ENCODE measurements at regions not wholly inside any gene's neighbourhood (a gene's known extent, or its start where the extent isn't known, plus 50 kb on each side); places are given as distances from the start of the nearest gene placed in this dataset.
"Not testable (repeated sequence)": the region's sequence is repeated elsewhere in the genome, so short reads cannot be mapped to it uniquely, and the experiment has no call there.

DNA sequence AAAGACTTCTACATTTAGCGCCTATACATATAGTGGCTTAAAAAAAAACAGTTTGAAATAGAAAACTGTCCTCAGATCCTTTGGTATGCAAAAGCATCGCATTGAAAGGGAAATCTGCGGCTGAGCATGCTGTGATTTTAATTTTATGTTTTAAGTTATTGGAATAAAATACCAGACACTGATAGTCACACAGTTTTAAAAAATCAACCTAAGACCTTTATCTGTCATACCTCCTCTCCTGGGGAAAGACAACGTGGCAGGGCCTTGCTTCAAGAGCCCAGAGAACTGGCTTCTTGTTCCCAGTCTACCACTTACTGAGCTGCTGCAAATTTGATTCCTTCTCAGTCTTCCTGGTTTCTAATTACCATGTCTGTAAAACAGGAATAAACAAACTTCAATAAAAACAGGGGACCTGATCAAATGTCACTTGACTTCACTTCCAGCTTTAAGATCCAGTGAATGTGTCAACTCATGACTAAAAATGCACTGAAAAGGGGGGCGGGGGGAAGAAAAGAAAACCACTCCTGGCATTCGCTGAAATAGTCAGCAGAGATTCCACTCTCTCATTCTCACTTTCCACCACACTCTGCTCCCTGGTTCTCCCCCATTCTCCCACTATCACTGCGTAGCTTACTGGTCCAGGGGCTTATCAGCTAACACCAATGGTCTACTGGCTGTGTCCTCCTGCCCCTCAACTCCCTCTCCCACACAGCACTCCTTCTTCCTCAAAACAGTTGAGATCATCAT is 494.7 kb upstream of the MARCKS start:
- DNase-seq = no peak

DNA sequence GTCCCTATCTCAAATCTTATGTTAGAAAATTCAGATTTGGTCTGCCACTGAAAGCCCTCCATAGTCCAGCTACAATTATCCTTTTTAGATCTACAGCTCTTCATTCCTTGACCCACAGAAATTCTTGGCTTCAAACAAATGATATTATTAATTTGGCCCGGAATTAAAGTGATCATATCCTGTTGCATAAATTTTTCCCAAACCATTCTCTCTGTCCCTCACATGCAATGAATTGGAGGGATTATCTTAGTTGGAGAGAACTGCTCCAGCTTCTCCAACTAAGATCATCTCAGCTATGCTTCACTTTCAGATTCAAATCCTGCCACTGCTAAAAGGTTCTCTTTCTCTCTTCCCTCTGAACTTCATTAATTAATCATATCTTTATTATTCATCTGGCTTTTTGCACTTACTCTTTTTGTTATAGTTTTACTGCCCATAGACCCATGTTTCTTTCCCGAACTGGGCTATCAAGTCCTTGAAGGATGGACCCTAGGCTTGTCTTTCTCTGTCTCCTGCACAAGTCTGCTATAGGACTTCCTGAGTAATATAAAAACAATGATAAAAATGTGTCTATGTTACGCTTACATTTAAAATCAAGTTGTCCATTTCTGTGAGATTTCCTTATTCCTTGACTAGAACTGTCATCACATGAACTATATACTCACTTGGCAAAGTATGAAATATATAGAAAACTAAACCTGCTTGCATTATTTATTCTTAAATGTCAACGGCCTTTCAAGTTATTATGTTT is 493.9 kb upstream of the MARCKS start:
- no peak for DNase-seq

DNA sequence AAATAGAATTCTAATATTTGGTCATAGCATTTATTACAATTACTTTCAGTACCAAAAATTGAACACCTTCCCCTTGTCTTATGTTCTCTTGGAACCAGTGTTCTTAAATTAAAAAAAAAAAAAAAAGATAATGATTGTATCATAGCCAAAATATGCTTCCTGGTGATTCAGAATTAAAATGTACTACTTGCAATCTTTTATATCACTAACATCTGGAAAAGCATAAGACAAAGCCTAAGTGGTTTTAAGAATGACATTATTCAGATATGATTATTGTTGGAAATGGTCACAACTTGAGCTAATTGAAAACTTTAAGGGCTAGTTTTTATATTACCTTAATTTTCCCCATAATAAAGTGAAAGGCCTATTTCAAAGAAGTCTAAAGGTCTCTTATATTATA is 493.3 kb upstream of the MARCKS start:
- DNase-seq = no peak

DNA sequence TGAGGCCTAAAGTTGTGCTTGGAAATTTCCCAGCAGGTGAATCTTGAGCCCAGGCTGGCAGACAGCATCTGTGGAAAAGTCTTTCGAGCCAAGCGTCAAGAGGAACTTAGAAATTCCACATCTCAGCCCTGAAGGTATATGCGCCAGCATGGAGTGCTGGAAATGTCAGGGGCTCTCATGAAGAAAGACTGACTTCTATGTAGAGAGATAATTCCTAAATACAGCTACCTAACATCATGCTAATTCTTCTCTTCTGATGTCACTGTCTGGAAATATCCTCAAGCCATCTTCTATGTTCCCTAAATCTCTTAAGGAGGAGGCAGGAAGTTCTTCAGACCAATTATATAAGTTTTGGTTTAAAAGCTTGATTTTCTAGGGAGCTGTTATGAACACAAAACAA is 492.4 kb upstream of the MARCKS start:
- DNase-seq = no peak

DNA sequence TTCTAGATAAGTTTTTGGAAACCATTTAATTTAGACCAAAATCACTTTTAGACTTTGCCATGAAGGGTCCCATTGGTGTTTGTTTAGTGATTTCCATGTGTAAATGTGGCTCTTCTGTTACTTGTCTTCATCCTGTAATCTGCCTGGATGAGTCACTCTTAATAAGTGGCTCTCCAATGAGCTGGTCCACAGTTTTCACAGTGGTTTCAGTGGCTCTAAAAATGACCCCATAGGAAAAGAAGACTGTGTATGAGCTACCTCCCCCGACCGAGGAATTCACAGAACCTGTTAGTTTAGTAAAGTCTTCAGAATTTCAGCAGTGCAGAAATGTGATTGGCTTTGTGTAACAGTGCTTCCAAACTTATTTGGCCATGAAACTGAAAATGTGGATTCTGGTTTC is 492.0 kb upstream of the MARCKS start:
- DNase-seq = no peak

DNA sequence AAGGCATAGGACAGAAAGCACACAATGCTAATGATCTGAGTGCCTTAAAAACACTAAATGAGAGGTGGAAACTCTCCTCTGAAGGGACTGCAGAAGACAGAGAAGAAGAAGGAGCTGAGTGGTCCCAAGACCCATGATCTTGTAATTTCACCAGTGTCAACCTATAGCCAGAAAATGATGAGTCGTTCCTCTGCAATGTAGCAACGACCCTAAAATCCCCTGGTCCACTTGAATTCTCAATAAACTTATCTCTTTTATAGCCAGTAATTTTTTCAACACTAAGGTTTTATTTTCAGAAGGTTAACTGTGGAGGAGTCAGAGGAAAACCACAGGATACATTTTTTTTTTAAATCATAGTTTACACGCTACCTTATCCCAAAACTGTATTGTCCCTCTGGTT is 490.6 kb upstream of the MARCKS start:
- DNase-seq = no peak

DNA sequence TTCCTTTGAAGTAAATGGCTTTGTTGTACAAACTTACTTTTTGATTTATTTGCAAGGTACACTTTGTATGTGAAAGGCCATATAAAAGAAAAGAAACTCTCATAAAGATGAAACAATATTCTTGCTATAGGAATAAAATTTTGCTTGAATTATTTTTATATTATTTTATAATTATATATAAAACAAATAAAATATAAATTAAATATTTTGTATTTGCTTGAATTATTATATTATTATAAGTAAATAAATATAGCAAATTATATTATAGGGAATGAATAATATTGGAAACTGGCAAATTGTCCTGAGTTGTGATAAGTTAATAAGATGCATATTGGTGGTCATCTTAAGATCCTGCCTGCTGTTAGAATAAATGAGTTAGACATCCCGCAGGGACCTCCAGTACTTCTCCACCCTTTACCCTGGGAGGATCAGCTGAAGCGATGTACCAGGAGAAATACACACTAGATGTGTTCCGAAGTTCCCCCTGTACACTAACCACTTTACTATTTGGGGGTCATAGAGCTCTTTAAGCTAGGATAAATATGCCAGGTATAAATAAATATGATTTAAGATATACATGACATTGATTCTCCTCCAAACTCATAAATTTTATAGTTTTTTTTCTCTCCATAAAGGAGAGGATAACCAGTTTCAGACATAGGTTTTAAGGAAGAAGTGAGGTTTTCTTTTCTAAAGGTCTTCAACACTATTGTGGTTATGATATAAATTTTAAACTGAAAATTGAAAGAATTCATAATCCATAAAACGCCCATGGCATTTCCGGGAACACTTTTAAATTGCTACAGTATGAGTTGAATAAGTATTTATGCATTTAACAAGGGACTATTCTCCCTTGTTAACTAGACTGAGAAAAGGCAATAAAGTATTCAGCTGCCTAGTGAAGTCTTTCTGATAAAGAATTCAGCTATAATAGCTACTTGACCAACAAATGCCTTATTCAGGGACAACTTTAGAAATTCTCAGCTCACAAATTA is 486.3 kb upstream of the MARCKS start:
- DNase-seq = no peak

DNA sequence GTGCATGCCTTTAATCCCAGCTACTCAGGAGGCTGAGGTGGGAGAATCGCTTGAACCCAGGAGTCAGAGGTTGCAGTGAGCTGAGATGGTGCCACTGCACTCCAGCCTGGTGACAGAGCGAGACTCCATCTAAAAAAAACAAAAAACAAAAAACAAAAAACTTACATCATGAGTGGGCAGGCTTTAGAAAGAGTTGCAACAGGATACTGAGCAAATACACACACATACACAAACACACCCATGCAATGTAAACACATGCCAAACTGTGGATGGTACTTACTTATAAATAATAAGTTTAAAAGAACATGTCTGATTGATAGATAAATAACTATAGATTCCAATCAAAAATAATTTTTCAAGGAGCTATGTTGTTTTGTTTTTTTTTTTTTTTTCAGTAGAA is 481.7 kb upstream of the MARCKS start:
- DNase-seq = not testable (repeated sequence)

DNA sequence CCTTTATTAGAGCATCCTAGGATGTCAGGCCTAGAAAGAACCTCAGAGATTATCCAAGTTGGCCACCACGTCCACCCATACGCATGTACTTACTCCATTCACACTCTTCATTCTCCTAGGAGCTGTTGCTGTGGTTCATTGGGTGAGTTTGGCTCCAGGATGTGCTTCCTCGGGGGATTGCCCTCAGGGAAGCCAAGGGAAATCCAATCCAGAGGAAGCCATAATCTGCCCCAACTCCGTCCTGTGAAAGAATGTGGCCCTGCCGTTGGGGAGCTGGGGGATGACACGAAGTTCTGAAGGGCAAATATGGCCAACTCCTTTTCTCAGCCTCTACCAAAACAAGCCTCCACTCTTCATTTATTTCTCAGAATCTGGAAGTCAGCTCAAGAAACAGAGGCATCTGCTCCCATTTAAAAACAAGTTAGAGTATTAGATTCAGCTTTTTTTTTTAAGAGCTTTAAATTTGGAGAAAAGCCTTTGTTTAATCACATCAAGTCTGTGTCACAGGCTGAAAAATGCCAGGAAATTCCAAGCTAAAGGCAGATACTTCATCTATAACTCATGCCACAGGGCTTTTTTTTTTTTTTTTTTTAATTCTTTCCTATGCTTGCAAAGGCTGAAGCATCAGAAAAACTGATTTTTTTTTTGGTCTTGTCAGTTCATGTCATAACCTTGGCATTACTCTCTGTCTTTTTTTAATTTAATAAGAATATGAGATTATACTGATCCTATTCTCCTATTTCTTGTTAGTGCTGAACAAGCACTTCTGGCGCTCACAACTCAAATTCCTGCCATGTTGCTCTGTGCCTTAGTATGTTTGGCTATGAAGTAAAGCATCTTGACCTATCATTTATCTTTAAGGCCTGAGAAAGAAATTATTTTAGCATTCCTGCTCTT is 480.9 kb upstream of the MARCKS start:
- no peak for DNase-seq

DNA sequence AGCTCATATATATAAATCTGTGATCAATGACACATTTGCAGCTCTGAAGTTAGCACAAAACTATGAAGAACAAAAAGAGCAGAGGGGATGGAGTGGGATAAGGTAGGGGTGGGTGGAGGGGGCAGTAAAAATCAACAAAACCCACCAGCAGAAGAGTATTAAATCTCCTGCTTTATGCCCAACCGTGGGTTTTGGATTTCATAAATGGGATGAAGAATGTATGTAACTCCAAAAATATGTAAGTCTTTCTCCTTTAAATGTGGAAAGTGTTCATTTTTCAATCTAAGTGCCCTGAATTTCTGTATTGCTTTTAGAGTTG is 480.3 kb upstream of the MARCKS start:
- DNase-seq = no peak

DNA sequence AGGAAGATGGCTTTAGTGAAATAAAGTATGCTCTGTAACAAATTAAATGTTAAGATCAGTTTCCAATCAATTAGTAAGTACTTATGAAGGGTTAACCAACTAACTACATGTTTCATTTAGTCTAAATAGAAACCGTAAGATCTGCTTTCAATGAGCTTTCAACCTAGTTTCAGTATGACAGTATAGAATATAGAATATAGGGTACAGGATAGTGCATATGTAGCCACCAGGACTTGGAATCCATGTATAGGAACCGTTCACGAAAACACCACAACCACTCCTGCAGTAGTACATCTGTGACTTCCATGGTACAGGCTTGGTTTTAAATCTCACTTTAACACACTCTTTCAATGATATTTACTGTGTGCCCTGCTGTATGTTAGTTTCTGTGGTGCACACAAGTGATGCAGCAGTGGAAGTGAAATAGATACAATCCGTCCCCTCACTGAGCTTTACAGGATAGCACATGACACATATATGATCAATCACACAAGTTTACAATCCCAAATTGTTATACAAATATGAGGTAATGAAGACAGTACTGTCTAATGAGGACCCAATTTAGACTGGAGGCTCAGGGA is 479.7 kb upstream of the MARCKS start:
- DNase-seq = no peak

DNA sequence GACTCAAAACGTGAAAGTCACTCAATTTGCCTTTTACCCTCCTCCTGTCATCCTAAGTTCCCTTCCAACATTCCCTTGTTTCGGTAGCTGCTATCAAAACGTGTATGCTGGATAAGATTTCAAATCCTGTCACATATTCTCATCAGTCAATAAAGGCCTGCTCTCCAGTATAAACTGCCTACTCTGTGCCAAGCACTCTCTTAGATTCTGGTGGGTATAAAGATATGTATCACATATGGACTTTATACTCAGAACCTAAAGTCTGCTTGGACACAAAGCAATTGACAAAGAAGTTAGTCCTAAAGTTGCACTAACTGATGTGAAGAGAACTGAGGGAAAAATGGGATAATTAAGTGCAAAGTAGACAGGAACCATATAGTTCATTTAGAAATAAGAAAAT is 476.6 kb upstream of the MARCKS start:
- DNase-seq = no peak

DNA sequence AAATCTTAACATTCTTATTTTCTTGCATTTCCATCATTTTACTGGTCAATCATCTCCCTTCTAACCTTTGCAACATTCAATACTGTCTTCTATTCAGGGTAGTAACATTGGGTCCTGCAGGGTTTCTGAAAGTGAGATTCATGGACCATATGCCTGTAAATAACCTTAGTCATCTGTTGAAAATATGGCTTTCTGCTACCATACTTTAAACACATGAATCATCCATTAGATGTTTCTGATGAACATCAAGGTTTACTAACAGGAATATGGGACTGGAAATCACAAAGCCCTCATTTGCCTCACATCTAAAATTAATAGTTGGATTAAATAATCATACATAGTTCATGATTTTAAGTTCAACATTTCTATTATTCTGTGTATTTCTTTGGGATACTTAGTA is 475.9 kb upstream of the MARCKS start:
- no peak for DNase-seq

DNA sequence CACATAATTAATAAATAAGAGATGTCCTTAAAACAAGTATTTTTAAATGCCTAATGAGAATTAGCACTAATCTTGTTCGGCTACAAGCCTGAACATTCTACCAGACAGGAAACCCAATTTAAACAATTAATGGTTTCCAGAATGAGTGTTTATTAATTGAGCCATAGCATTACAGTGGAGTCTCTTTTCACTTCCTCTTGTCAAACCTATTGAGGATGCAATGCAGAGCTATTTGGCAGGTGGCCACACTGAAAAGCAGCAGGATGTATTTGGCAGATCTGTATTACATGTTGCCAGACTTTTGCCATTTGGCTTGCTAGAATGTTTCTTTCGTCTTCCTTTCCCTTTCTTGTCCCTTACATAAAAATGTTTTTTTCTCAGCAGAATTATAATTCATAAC is 475.2 kb upstream of the MARCKS start:
- no peak for DNase-seq

DNA sequence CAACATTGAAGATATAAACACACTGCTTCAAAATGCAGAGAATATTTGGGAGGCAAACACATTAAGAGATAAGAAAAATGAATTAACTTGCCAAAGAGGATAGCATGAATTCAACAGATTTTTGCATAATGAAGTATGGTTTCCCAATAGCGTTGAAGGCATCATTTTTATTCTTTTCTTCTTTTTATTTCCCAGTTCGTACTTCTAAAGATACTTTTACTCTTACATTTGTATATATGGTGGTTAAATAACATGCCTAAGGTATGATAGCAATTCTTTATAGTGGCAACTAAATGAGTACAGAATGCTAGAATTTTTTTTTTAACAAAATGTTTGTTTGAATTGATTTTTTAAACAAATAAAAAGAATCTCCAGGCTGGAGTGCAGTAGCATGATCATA is 473.4 kb upstream of the MARCKS start:
- DNase-seq = no peak

DNA sequence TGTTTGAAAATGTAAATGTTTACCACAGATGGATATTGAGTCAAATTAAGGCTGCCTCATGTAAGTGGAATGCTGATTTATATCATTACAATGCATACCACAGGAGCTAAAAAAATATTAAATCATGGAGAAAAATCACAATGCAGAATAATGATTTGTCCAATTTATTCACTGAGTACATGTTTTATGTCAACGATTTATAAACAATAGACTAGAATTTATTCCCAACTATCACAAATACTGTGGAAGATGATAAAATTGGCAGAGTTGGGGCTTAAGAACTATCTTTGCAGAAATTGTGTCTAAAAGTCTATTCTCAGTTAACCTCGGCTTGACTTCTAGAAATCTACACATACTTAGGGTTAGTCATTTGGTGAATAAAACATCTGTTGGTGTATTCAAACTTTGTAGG is 472.1 kb upstream of the MARCKS start:
- no peak for DNase-seq

DNA sequence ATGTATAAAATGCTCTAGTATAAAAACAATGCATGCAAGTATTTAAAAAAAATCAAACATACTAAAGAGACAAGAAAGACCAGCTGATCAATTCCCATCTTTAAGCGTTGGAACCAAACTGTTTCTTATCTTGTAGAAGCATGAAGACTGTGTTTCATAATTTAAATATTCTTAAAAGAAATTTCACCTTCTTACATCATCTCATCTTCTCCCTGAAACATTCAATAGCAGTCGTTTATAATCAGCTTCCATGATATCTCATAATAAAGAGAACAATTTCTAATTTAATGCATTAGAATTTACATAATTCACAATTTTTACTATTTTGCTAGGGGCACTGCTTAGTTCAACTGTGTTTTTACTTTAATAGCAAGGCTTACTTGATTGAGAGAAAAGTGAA is 468.1 kb upstream of the MARCKS start:
- no peak for DNase-seq

DNA sequence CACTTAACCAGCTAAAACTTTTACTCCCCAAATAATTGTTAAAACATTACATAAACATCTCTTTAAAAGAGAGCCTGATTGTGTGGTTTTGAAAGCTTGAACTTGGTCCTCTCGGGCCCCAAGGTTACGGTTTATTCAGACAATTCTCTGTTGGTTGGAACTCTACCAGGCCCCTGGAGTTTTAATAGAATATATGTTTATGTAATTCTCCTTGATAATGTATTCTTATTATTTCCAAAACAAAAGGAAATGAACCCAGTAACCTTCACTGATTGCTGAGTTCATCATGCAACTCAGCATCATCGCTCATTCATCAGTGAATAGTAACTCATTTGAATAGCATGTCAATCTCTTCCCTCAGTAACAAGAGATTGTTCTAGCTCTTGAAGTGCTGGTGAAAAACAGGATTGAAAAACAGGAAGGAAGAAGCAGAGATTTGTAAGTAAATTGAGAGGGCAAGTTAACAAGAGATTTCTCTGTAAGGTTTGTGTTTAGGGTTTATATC is 464.5 kb upstream of the MARCKS start:
- DNase-seq = no peak

DNA sequence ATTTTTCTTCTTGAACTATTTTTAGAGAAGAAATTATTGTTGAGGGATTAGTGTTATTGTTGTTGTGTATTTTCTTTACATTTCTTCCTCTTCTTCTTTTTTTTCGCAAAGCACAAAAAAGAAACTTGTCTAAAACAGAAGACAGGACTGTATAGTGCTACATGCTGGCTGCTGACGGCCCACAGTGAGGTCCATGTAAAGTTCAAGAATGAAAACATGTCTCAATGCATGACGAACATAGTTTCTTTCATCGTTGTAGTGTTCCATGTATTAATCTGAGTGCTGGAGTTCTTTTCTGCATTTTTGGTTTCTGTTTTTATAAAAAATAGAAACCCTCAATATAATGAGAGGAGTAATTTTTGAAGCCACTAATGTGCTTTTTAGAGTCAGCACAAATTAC is 462.9 kb upstream of the MARCKS start:
- no peak for DNase-seq

DNA sequence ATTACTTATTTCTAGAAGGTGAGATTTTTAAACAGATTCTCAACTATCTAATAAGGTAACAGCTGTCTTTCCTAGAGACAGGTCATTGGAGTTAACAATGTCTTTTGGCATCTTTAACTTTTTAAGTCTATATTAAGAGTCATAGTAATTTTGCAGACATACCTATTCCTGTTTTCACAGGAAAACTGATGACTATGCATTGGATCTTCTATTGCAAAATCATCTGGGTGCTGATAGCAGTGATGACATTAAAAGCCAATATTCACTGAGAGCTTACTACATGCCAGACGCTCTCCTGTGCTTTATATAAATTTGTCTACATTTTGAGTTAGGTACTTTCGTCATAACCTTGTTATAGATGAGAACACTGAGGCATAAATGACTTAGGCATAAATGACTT is 462.4 kb upstream of the MARCKS start:
- no peak for DNase-seq

DNA sequence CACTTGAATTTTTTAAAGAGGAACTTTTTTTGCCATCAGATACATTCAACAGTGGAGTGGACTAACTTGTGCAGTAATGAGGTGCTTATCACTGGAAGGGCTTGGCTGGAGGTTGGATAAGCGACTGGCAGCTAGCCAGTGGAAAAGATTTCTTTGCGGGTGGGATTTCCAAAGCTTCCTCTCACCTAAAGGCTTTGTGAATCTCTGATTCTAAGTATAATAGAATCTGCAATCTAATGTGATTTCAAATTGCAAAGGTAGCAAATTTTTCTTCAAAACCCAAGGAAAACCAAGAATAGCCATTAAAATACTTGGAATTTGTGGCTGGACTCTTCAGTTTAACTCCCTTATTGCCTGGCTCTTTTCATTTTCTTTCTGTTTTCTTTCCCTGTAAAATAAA is 460.4 kb upstream of the MARCKS start:
- no peak for DNase-seq

DNA sequence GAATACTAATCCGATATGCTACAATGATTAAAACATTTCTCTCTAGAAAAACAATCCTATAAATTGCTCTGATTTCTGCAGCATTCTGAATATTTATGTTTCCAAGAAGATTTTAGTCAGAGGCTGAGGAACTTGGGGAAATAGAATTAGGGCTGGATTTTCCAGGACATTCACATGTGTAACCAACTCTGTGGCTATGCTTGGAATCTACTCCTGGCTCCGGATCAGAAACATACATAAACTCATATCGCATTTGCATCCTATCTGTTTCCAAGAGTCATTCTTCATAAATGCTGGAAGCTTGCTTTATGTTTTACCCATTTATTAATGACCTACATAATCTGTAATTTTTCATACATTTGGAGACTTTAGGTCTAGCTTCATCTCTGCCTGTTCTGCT is 459.9 kb upstream of the MARCKS start:
- no peak for DNase-seq

Data from activated T-cell treated with anti-CD3 and anti-CD28 coated beads for 4 hours (primary cell).